ENCODE measurements at regions not wholly inside any gene's neighbourhood (a gene's known extent, or its start where the extent isn't known, plus 50 kb on each side); places are given as distances from the start of the nearest gene placed in this dataset.

- TF ChIP-seq CTCF (IDR thresholded peaks at IDR 0.05): no peak
- no peak for ATAC-seq
- peaks cover 28% of the 10 kb centered on the region for H3K4me1 ChIP-seq
- H3K4me3 ChIP-seq: no peak overlapping the region
- DNase-seq: no peak
- intact Hi-C loops (cut with DNase I): no loop called here
- no peaks in the 10 kb centered on the region for H3K27me3 ChIP-seq (ENCODE audit: low read depth)
- no peaks in the 10 kb centered on the region for H3K36me3 ChIP-seq
- H3K9me3 ChIP-seq: no peaks in the 10 kb centered on the region
- H3K27ac ChIP-seq: no peak overlapping the region
Observed at GRCh38 chr17:17402558-17402957, 74.2 kb upstream of the MED9 start.

- Histone ChIP-seq H3K36me3 (no peaks in the 10 kb centered on the region), H3K4me1 (peaks cover 26% of the 10 kb centered on the region), H3K27ac (no peak overlapping the region), H3K4me3 (no peak overlapping the region), H3K9me3 (no peaks in the 10 kb centered on the region), H3K27me3 (ENCODE audit: low read depth) (no peaks in the 10 kb centered on the region)
- no peak for DNase-seq
- intact Hi-C loops (cut with DNase I): no loop called here
- no peak for TF ChIP-seq CTCF (IDR thresholded peaks at IDR 0.05)
- ATAC-seq: no peak
Observed at GRCh38 chr17:17403065-17403464, 73.7 kb upstream of the MED9 start.

GRCh38 chr17:17403899-17404576 lies 72.8 kb upstream of the MED9 start:
- DNase-seq (no peak), ATAC-seq (peak; percentile 42 to 45)
- no peak for TF ChIP-seq CTCF (IDR thresholded peaks at IDR 0.05)
- Histone ChIP-seq H3K9me3 (no peaks in the 10 kb centered on the region), H3K36me3 (no peaks in the 10 kb centered on the region), H3K4me3 (no peak overlapping the region), H3K4me1 (peaks cover 23% of the 10 kb centered on the region), H3K27me3 (ENCODE audit: low read depth) (no peaks in the 10 kb centered on the region), H3K27ac (no peak overlapping the region)
- intact Hi-C loops (cut with DNase I): no loop called here

- DNase-seq (no peak), ATAC-seq (no peak)
- intact Hi-C loops (cut with DNase I): no loop called here
- H3K27ac ChIP-seq: no peak overlapping the region
- no peaks in the 10 kb centered on the region for H3K27me3 ChIP-seq (ENCODE audit: low read depth)
- no peaks in the 10 kb centered on the region for H3K9me3 ChIP-seq
- H3K4me1 ChIP-seq: peaks cover 19% of the 10 kb centered on the region
- H3K36me3 ChIP-seq: no peaks in the 10 kb centered on the region
- no peak for TF ChIP-seq CTCF (IDR thresholded peaks at IDR 0.05)
- no peak overlapping the region for H3K4me3 ChIP-seq
Observed at GRCh38 chr17:17405673-17406072, 71.1 kb upstream of the MED9 start.

GRCh38 chr17:17406225-17406624 lies 70.6 kb upstream of the MED9 start:
- DNase-seq: no peak
- H3K4me1 ChIP-seq: peaks cover 19% of the 10 kb centered on the region
- H3K27ac ChIP-seq: no peak overlapping the region
- ATAC-seq: peak; percentile 6 to 17
- no peaks in the 10 kb centered on the region for H3K9me3 ChIP-seq
- no peak overlapping the region for H3K4me3 ChIP-seq
- H3K36me3 ChIP-seq: no peaks in the 10 kb centered on the region
- no peaks in the 10 kb centered on the region for H3K27me3 ChIP-seq (ENCODE audit: low read depth)
- intact Hi-C loops (cut with DNase I): no loop called here
- no peak for TF ChIP-seq CTCF (IDR thresholded peaks at IDR 0.05)

Data from lower lobe of right lung (tissue), 2 donors.